ENCODE measurements at regions not wholly inside any gene's neighbourhood (a gene's known extent, or its start where the extent isn't known, plus 50 kb on each side); places are given as distances from the start of the nearest gene placed in this dataset.
A peak's percentile ranks its signal among the peaks of the same experiment; 100 is the strongest.

GRCh38 chr15:99509686-99510461, 55.9 kb upstream of the MEF2A start:
- TF ChIP-seq CTCF (IDR thresholded peaks at IDR 0.05; ENCODE audit: insufficient read depth, low read depth, low read length) = no peak
- H3K4me3 ChIP-seq (ENCODE audit: low read depth, low read length) = no peak overlapping the region
- DNase-seq (ENCODE audit: low read depth) = no peak

DNA sequence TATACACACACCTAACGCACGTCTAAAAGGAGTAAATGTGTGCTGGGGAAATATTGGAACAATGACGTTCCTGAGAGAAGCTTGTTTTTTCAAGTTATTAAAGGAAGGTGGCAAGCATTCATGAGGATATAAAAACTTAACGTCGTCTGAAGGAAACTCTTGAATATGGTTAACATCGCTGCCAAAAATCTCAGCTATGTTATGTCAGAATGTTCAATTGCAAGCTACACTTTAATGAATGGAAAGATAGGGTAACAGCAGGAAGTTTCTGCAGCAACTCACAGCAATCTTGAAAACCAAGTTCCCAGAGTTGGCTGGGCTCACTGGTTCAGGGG, 54.3 kb upstream of the MEF2A start:
- no peak overlapping the region for H3K4me3 ChIP-seq (ENCODE audit: low read depth, low read length)
- no peak for TF ChIP-seq CTCF (IDR thresholded peaks at IDR 0.05; ENCODE audit: insufficient read depth, low read depth, low read length)
- DNase-seq (ENCODE audit: low read depth) = peak; percentile 51

DNA sequence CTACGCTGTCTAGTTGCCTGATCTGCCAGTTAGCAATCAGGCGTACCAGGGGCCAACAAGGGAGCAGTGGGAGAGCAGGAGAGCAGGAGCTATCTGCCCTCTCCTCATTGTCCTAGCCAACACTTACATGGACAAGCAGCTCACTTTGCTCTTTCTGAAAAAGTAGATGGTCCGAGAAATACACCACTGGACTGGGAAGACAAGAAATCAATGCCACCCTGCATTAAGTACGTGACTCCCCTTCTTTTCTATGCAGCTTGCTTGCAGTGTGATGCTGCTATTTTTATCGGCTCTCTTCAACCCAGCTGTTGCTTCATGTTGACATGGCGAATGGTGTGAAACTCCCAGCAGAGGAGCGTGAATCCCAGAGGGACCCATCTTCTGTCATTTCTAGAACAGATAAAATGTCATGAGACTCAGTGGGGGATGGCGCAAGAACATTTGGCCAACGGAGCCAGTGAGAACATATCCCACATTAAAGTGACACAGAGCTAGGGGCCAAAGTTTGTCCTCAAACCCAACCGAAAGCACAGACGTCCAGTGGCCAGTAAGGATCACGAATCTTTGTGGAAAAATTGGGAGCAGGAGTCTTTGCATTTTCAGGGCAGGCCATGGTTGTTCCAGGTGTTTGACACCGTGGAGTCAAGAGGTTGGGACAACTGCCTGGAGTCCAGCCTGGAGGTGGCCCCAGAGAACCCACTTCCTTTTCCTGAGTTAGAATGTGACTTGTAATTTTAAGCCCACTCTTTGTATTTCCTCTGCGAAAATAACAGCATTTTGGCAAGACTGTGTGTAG, 53.7 kb upstream of the MEF2A start:
- DNase-seq (ENCODE audit: low read depth) = peak; percentile 37
- no peak for TF ChIP-seq CTCF (IDR thresholded peaks at IDR 0.05; ENCODE audit: insufficient read depth, low read depth, low read length)
- H3K4me3 ChIP-seq (ENCODE audit: low read depth, low read length) = no peak overlapping the region

- no peak for TF ChIP-seq CTCF (IDR thresholded peaks at IDR 0.05; ENCODE audit: insufficient read depth, low read depth, low read length)
- no peak for DNase-seq (ENCODE audit: low read depth)
Observed at GRCh38 chr15:99514306-99514705, 51.5 kb upstream of the MEF2A start.

More at GRCh38 chr15:99514306-99514705, 51.5 kb upstream of the MEF2A start:
- no peak overlapping the region for H3K4me3 ChIP-seq (ENCODE audit: low read depth, low read length)
